ENCODE measurements at regions not wholly inside any gene's neighbourhood (a gene's known extent, or its start where the extent isn't known, plus 50 kb on each side); places are given as distances from the start of the nearest gene placed in this dataset.
A peak's percentile ranks its signal among the peaks of the same experiment; 100 is the strongest.

DNA sequence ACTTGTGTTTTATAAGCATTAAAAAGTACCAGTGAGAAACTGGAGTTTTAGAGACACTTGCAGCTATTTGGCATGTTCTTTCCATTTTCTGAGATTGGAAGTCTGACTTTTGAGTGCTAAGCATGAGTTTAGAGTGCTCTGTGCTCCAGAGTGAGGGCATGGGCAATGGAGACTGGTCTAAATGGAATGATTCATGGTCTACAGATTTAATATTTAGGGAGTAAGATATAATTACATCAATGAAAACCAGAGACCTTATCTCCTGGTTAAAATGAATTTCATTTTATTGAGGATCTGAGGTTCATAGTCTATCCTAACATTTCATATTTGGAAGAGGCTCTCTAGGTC, 135.9 kb upstream of the RPS23 start:
- Histone ChIP-seq H3K27me3 (ENCODE audit: insufficient read depth, low read length) (no peaks in the 10 kb centered on the region), H3K4me3 (ENCODE audit: insufficient read depth, low read length) (no peak overlapping the region), H3K79me2 (ENCODE audit: insufficient read depth, low read length) (no peaks in the 10 kb centered on the region), H2AFZ (ENCODE audit: low read length) (no peak overlapping the region), H3K9me3 (ENCODE audit: low read depth, low read length) (no peaks in the 10 kb centered on the region), H3K27ac (ENCODE audit: low read depth, low read length) (peak overlapping the region; percentile 92), H3K36me3 (ENCODE audit: insufficient read depth, low read length) (no peaks in the 10 kb centered on the region), H3K4me2 (ENCODE audit: insufficient read depth, low read length) (peak overlapping the region; percentile 15), H3K4me1 (ENCODE audit: insufficient read depth, low read length) (peaks cover 37% of the 10 kb centered on the region), H4K20me1 (ENCODE audit: insufficient read depth, low read length) (no peaks in the 10 kb centered on the region)
- TF ChIP-seq, protein P1, sequence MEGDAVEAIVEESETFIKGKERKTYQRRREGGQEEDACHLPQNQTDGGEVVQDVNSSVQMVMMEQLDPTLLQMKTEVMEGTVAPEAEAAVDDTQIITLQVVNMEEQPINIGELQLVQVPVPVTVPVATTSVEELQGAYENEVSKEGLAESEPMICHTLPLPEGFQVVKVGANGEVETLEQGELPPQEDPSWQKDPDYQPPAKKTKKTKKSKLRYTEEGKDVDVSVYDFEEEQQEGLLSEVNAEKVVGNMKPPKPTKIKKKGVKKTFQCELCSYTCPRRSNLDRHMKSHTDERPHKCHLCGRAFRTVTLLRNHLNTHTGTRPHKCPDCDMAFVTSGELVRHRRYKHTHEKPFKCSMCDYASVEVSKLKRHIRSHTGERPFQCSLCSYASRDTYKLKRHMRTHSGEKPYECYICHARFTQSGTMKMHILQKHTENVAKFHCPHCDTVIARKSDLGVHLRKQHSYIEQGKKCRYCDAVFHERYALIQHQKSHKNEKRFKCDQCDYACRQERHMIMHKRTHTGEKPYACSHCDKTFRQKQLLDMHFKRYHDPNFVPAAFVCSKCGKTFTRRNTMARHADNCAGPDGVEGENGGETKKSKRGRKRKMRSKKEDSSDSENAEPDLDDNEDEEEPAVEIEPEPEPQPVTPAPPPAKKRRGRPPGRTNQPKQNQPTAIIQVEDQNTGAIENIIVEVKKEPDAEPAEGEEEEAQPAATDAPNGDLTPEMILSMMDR (IDR thresholded peaks at IDR 0.05; ENCODE audit: extremely low read depth, low read depth, low read length): no peak
- DNase-seq (ENCODE audit: insufficient read length, low spot score, missing footprints): peak; percentile 78

DNA sequence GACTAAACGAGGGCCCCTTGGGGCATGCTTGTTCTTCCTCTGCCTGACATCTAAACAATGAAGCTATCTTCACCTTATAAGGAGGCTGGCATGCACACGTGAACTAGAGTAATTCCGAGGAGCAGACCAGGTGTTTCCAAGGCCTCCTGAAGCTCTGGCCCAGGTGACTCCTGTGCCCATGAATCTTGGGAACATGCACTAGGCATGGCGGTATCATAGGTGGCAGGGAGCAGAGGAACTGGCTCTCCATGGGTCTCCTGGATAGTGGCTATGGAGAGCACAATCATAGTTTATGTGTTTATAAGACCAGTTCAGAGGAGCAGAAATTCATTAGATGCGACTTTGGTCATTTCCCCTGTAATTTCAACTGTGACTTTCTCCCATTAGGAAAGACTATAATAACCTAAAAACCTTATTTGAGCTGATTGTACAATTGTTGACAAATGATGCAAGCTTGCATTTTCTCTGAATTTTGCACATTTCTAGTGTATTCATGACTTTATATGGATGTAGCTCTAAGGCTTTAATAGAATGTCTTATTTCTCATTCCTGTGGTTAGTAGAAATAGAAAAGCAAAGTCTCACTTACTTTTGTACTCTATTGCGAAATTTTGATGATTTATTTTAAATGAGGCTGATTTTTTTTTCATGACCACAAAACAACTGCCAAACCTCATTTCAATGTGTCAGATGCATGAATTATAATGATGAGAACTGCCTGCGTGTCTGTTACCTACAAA, 135.3 kb upstream of the RPS23 start:
- H3K36me3 ChIP-seq (ENCODE audit: insufficient read depth, low read length): no peaks in the 10 kb centered on the region
- no peaks in the 10 kb centered on the region for H3K79me2 ChIP-seq (ENCODE audit: insufficient read depth, low read length)
- H2AFZ ChIP-seq (ENCODE audit: low read length): no peak overlapping the region
- TF ChIP-seq, protein P1 (IDR thresholded peaks at IDR 0.05; ENCODE audit: extremely low read depth, low read depth, low read length): no peak
- peaks cover 31% of the 10 kb centered on the region for H3K4me1 ChIP-seq (ENCODE audit: insufficient read depth, low read length)
- peak overlapping the region; percentile 92 for H3K27ac ChIP-seq (ENCODE audit: low read depth, low read length)
- H3K27me3 ChIP-seq (ENCODE audit: insufficient read depth, low read length): no peaks in the 10 kb centered on the region
- H3K4me3 ChIP-seq (ENCODE audit: insufficient read depth, low read length): no peak overlapping the region
- DNase-seq (ENCODE audit: insufficient read length, low spot score, missing footprints): no peak
- peak overlapping the region; percentile 15 for H3K4me2 ChIP-seq (ENCODE audit: insufficient read depth, low read length)
- no peaks in the 10 kb centered on the region for H3K9me3 ChIP-seq (ENCODE audit: low read depth, low read length)
- no peaks in the 10 kb centered on the region for H4K20me1 ChIP-seq (ENCODE audit: insufficient read depth, low read length)

DNA sequence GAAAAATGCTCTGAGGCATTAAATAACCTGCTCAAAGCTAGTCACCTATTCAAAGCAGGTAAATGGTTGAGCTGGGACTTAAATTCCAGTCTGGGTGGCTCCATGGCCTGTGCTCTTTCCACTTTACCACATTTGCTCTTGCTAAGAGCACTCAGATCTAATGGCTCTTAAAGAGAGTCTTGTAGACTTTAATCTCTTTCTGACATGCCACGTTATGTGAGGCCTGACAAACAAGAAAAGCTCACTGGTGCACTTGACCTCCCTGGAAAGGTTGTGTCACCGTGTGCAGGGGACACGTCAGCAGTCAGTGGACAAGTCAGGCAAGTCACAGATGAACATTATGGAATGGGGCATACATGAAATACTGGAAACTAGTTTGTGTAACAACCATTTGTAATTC, 129.9 kb upstream of the RPS23 start:
- no peak overlapping the region for H3K4me2 ChIP-seq (ENCODE audit: insufficient read depth, low read length)
- no peak overlapping the region for H3K27ac ChIP-seq (ENCODE audit: low read depth, low read length)
- no peaks in the 10 kb centered on the region for H3K27me3 ChIP-seq (ENCODE audit: insufficient read depth, low read length)
- no peak overlapping the region for H2AFZ ChIP-seq (ENCODE audit: low read length)
- no peaks in the 10 kb centered on the region for H4K20me1 ChIP-seq (ENCODE audit: insufficient read depth, low read length)
- H3K36me3 ChIP-seq (ENCODE audit: insufficient read depth, low read length): no peaks in the 10 kb centered on the region
- no peaks in the 10 kb centered on the region for H3K79me2 ChIP-seq (ENCODE audit: insufficient read depth, low read length)
- peaks cover 2% of the 10 kb centered on the region for H3K9me3 ChIP-seq (ENCODE audit: low read depth, low read length)
- H3K4me3 ChIP-seq (ENCODE audit: insufficient read depth, low read length): no peak overlapping the region
- no peak for DNase-seq (ENCODE audit: insufficient read length, low spot score, missing footprints)
- TF ChIP-seq, protein P1 (IDR thresholded peaks at IDR 0.05; ENCODE audit: extremely low read depth, low read depth, low read length): no peak
- H3K4me1 ChIP-seq (ENCODE audit: insufficient read depth, low read length): peaks cover 32% of the 10 kb centered on the region

DNA sequence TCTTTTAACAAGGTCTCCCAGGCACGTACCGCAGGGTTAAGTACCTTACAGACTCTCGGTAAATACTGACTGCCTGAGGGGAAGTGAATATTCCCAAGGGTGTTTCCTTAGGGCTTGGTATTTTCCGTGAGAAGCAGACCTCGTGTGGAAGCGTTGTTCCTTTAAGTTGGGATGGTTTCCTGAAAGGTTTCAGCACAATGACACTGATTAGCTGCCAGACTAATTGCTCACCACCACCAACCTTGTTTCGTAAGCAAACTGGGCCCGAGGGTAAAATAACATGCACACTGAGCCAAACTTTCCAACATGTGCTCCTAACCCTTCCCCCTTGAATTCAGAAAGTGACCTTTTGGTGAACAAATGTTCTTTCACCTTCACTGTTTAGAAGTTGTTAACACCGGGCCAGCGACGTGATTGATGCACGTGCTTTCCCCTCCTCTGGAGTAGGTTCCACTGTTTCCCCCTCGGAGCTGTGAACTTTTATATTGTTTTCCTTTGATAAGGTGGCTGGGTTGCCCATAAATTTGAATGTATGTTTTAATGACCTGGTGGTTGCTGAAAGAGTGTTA, 128.1 kb upstream of the RPS23 start:
- H3K79me2 ChIP-seq (ENCODE audit: insufficient read depth, low read length): no peaks in the 10 kb centered on the region
- no peaks in the 10 kb centered on the region for H3K27me3 ChIP-seq (ENCODE audit: insufficient read depth, low read length)
- peak; percentile 59 for DNase-seq (ENCODE audit: insufficient read length, low spot score, missing footprints)
- H4K20me1 ChIP-seq (ENCODE audit: insufficient read depth, low read length): no peaks in the 10 kb centered on the region
- H3K27ac ChIP-seq (ENCODE audit: low read depth, low read length): peak overlapping the region; percentile 98
- no peaks in the 10 kb centered on the region for H3K36me3 ChIP-seq (ENCODE audit: insufficient read depth, low read length)
- TF ChIP-seq, protein P1 (IDR thresholded peaks at IDR 0.05; ENCODE audit: extremely low read depth, low read depth, low read length): no peak
- H3K4me1 ChIP-seq (ENCODE audit: insufficient read depth, low read length): peaks cover 33% of the 10 kb centered on the region
- H3K4me2 ChIP-seq (ENCODE audit: insufficient read depth, low read length): peak overlapping the region; percentile 64
- peaks cover 2% of the 10 kb centered on the region for H3K9me3 ChIP-seq (ENCODE audit: low read depth, low read length)
- no peak overlapping the region for H2AFZ ChIP-seq (ENCODE audit: low read length)
- H3K4me3 ChIP-seq (ENCODE audit: insufficient read depth, low read length): peak overlapping the region; percentile 32
